Mesenchymal stem cell (in vitro differentiated cells and primary cell): ENCODE measurements at regions not wholly inside any gene's neighbourhood (a gene's known extent, or its start where the extent isn't known, plus 50 kb on each side); places are given as distances from the start of the nearest gene placed in this dataset.

Source experiments
- DNase-seq: peaks from one replicate; pipeline ENCODE4 v3.0.0-alpha.2; 2013
- H2AFZ ChIP-seq: one replicate; pipeline ENCODE4 v1.6.1; 2013; ENCODE audit warnings: low read depth, mild to moderate bottlenecking, control low read depth, inconsistent platforms, low read length, moderate library complexity
- H2AK5ac ChIP-seq: 2 replicates; pipeline ENCODE4 v1.6.1; 2013; ENCODE audit warnings: low read length, moderate library complexity, mild to moderate bottlenecking, inconsistent platforms; ENCODE audit not compliant: severe bottlenecking
- H2BK120ac ChIP-seq: one replicate; pipeline ENCODE4 v1.6.1; 2013; ENCODE audit warnings: low read depth, mild to moderate bottlenecking, inconsistent platforms, low read length, moderate library complexity
- H2BK12ac ChIP-seq, 2 experiments: one replicate each; pipeline ENCODE4 v1.6.1; 2013; ENCODE audit warnings: inconsistent platforms in 2 of 2, low read length in 2 of 2, mild to moderate bottlenecking in 2 of 2, moderate library complexity in 2 of 2, control low read depth in 1 of 2
- H2BK15ac ChIP-seq: one replicate; pipeline ENCODE4 v1.6.1; 2013; ENCODE audit warnings: mild to moderate bottlenecking, low read depth, inconsistent platforms; ENCODE audit not compliant: poor library complexity, severe bottlenecking
- H2BK5ac ChIP-seq: 2 replicates; pipeline ENCODE4 v1.6.1; 2013; ENCODE audit warnings: low read depth, mild to moderate bottlenecking, low read length, control low read depth, inconsistent platforms; ENCODE audit not compliant: poor library complexity, severe bottlenecking
- H3K14ac ChIP-seq, 2 experiments: one replicate each; pipeline ENCODE4 v1.6.1; 2013; ENCODE audit warnings: inconsistent platforms in 2 of 2, low read length in 2 of 2, control low read depth in 1 of 2, mild to moderate bottlenecking in 1 of 2, moderate library complexity in 1 of 2
- H3K18ac ChIP-seq, 2 experiments: one replicate each; pipeline ENCODE4 v1.6.1; 2013; ENCODE audit warnings: inconsistent platforms in 2 of 2, low read length in 2 of 2, control low read depth in 1 of 2, low read depth in 1 of 2, mild to moderate bottlenecking in 1 of 2
- H3K23ac ChIP-seq, 2 experiments: one replicate each; pipeline ENCODE4 v1.6.1; 2013; ENCODE audit warnings: inconsistent platforms in 2 of 2, low read length in 2 of 2, mild to moderate bottlenecking in 2 of 2, moderate library complexity in 2 of 2, control low read depth in 1 of 2
- H3K27ac ChIP-seq: 2 replicates; pipeline ENCODE4 v1.5.1; 2013; ENCODE audit warnings: mild to moderate bottlenecking, moderate library complexity, low read length, control low read depth, inconsistent platforms; ENCODE audit not compliant: poor library complexity, severe bottlenecking
- H3K27me3 ChIP-seq, 2 experiments: 2 replicates each; pipeline versions ENCODE4 v1.6.1 to v1.7.0; 2013; ENCODE audit warnings: low read length in 2 of 2, mild to moderate bottlenecking in 2 of 2, moderate library complexity in 2 of 2, control low read depth in 1 of 2, inconsistent platforms in 1 of 2; ENCODE audit not compliant: control insufficient read depth in 1 of 2, insufficient read depth in 1 of 2
- H3K36me3 ChIP-seq, 2 experiments: 2 replicates each; pipeline versions ENCODE4 v1.6.1 to v1.7.0; 2013; ENCODE audit warnings: low read length in 2 of 2, control low read depth in 1 of 2, inconsistent platforms in 1 of 2, low read depth in 1 of 2, mild to moderate bottlenecking in 1 of 2; ENCODE audit not compliant: insufficient read depth in 2 of 2, control insufficient read depth in 1 of 2
- H3K4ac ChIP-seq, 2 experiments: one replicate each; pipeline ENCODE4 v1.6.1; 2013; ENCODE audit warnings: inconsistent platforms in 2 of 2, low read length in 2 of 2, mild to moderate bottlenecking in 2 of 2, moderate library complexity in 2 of 2, control low read depth in 1 of 2, low read depth in 1 of 2
- H3K4me1 ChIP-seq: 2 replicates; pipeline ENCODE4 v1.6.1; 2013; ENCODE audit warnings: low read depth, low read length, control low read depth; ENCODE audit not compliant: control insufficient read depth, insufficient read depth
- H3K4me2 ChIP-seq: 2 replicates; pipeline ENCODE4 v1.6.1; 2013; ENCODE audit warnings: low read length, mild to moderate bottlenecking, inconsistent platforms; ENCODE audit not compliant: poor library complexity, severe bottlenecking
- H3K4me3 ChIP-seq, 2 experiments: 2 replicates each; pipeline versions ENCODE4 v1.5.1 to v1.7.0; 2013; ENCODE audit warnings: low read length in 2 of 2, mild to moderate bottlenecking in 2 of 2, control low read depth in 1 of 2, low read depth in 1 of 2; ENCODE audit not compliant: insufficient read depth in 1 of 2
- H3K79me1 ChIP-seq: replicated peaks from 2 replicates; pipeline ENCODE4 v1.6.1; 2013; ENCODE audit warnings: mild to moderate bottlenecking, control low read depth, low read length, inconsistent platforms; ENCODE audit not compliant: poor library complexity, severe bottlenecking
- H3K9ac ChIP-seq: 2 replicates; pipeline ENCODE4 v1.7.0; 2013; ENCODE audit warnings: mild to moderate bottlenecking, low read length, moderate library complexity
- H3K9me3 ChIP-seq: 2 replicates; pipeline ENCODE4 v1.7.0; 2013; ENCODE audit warnings: mild to moderate bottlenecking, low read length; ENCODE audit not compliant: control insufficient read depth
- H4K8ac ChIP-seq: one replicate; pipeline ENCODE4 v1.6.1; 2013; ENCODE audit warnings: inconsistent platforms, mild to moderate bottlenecking, low read length, moderate library complexity
- H4K91ac ChIP-seq: one replicate; pipeline ENCODE4 v1.6.1; 2013; ENCODE audit warnings: mild to moderate bottlenecking, low read length, inconsistent platforms
- WGBS: methylation state at CpG from one replicate; pipeline ENCODE4 v1.1.7; 2013; ENCODE audit warnings: mixed read lengths; 5-methylcytosine and 5-hydroxymethylcytosine counted together

DNA sequence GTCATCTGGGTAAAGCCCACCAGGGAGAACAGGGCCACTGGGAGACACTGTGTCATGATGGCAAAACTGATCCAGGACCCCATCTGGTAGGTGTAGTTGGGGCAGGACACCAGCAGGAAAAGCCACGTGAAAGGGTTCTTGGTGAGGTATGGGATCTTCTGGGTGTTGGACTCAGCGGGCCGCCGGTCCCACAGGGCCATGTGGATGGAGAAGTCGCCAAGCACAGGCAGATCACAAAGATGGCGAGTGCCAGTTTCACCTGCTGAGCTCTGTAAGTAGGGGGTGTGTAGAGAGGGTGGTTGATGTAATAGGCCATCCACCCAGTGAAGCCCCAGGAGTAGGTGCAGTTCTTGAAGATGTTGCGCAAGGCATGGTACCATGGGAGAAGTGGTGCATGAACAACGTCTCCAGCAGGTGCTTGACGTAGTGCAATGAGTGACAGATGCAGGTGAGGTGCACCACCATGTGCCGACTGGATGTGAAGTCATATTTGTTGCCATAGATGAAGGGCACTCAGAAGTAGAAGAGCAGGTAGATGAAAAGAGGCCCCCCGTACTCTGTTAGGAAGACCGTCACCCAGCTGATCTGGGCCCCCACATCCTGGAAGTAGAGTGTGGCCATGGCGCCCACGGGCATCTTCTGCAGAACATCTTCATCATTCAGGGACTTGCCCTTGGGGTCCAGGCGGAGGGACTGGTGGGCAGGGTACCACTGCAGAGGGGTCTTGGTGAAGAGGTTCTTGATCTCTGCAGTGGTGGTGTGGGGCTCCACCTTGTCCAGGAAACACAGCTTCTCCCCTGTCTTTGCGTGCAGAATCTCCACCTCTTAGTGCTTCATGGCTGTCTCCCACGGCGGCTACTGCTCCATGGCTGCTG, 249.3 kb downstream of the ANKRD50 start:
- H2AK5ac ChIP-seq = no peak overlapping the region
- no peak overlapping the region for H2BK5ac ChIP-seq
- no peak overlapping the region for H3K14ac ChIP-seq
- H3K27me3 ChIP-seq = no peaks in the 10 kb centered on the region
- no peak for DNase-seq
- no peaks in the 10 kb centered on the region for H3K36me3 ChIP-seq
- H4K91ac ChIP-seq = no peak overlapping the region
- H3K79me1 ChIP-seq = no peaks in the 10 kb centered on the region
- H2BK120ac ChIP-seq = no peak overlapping the region
- H2AFZ ChIP-seq = no peak overlapping the region
- no peak overlapping the region for H3K4me2 ChIP-seq
- H3K4ac ChIP-seq = no peak overlapping the region
- H3K18ac ChIP-seq = no peak overlapping the region
- H3K23ac ChIP-seq = no peak overlapping the region
- H3K9ac ChIP-seq = no peak overlapping the region
- H2BK12ac ChIP-seq = no peak overlapping the region
- no peaks in the 10 kb centered on the region for H3K4me1 ChIP-seq
- no peak overlapping the region for H2BK15ac ChIP-seq
- H4K8ac ChIP-seq = no peak overlapping the region
- peaks cover 11% of the 10 kb centered on the region for H3K9me3 ChIP-seq
- H3K27ac ChIP-seq = no peak overlapping the region
- no peak overlapping the region for H3K4me3 ChIP-seq
- 97% methylated on average over 18 of the region's 18 CpGs for WGBS

DNA sequence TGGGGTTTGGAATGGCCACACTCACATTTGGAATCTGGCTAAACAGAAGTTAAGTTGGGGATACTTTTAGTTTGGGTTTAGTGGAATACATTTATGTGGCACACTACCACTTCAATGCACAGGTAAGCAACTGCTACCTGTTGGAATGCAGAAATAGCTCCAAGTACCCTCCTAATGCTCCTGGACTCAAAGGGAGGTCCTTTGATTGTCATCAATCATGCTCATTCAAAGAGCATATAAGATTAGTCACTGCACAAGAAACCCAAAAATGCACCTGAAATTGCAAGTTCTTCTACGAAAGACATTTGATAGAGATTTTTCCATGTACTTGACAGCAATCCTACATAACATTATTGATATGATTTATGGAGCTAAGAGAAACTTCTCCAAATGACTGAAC, 247.7 kb downstream of the ANKRD50 start:
- Histone ChIP-seq H2BK120ac (no peak overlapping the region), H3K14ac (no peak overlapping the region), H3K36me3 (no peaks in the 10 kb centered on the region), H3K79me1 (no peaks in the 10 kb centered on the region), H3K4me1 (no peaks in the 10 kb centered on the region), H3K4ac (no peak overlapping the region), H4K8ac (no peak overlapping the region), H3K23ac (no peak overlapping the region), H2AFZ (no peak overlapping the region), H3K4me2 (no peak overlapping the region), H3K4me3 (no peak overlapping the region), H2BK15ac (no peak overlapping the region), H4K91ac (no peak overlapping the region), H3K18ac (no peak overlapping the region), H3K9me3 (peaks cover 11% of the 10 kb centered on the region), H3K9ac (no peak overlapping the region), H2BK5ac (no peak overlapping the region), H3K27ac (no peak overlapping the region), H3K27me3 (no peaks in the 10 kb centered on the region), H2BK12ac (no peak overlapping the region), H2AK5ac (no peak overlapping the region)
- DNase-seq = no peak
- WGBS = no CpG with 5 or more reads among the region's 1 CpG

DNA sequence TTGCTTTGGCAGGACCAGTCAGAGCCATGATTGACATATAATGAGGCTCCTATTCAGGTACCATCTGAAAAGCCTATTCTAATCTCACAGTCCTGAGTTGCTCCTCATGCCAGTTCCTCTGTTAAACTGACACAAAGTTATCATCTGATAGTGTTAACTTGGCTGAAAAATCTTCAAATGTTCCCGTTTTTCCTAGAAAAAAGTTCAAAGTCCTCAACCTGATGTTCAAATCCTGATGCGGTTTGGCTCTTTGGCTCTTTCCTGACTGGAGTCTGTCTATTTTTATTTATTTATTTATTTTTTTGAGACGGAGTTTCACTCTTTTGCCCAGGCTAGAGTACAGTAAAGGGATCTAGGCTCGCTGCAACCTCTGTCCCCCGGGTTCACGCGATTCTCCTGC, 244.2 kb downstream of the ANKRD50 start:
- WGBS = 96% methylated on average over 7 of the region's 7 CpGs

DNA sequence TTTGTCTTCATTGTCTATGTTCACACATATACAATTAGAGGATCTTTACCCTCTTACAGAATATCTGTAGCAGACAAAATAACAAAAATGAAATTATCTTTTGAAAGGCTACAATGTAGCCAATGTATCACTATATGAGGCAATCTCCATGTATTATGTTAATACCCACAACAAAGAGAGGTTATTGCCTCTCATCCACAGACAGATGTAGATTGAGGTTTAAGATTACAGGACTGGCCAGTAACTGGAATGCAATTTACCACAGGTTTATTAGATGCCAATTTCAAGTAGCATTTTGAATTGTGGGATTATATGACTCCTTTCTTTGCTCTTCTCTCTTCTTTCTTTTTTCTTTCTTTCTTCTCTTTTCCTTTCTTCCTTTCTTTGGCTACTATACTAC, 242.6 kb downstream of the ANKRD50 start:
- Histone ChIP-seq H2AFZ (no peak overlapping the region), H3K4me3 (no peak overlapping the region), H3K23ac (no peak overlapping the region), H2BK120ac (no peak overlapping the region), H3K79me1 (no peaks in the 10 kb centered on the region), H2BK5ac (no peak overlapping the region), H3K36me3 (no peaks in the 10 kb centered on the region), H3K9ac (no peak overlapping the region), H3K4me2 (no peak overlapping the region), H3K27ac (no peak overlapping the region), H4K91ac (no peak overlapping the region), H2BK12ac (no peak overlapping the region), H4K8ac (no peak overlapping the region), H3K27me3 (no peaks in the 10 kb centered on the region), H3K9me3 (peaks cover 27% of the 10 kb centered on the region), H2BK15ac (no peak overlapping the region), H3K4ac (no peak overlapping the region), H3K14ac (no peak overlapping the region), H3K4me1 (no peaks in the 10 kb centered on the region), H3K18ac (no peak overlapping the region), H2AK5ac (no peak overlapping the region)
- no peak for DNase-seq

More for the DNA sequence above, 244.2 kb downstream of the ANKRD50 start:
- Histone ChIP-seq H2BK5ac (no peak overlapping the region), H2AFZ (no peak overlapping the region), H3K9ac (no peak overlapping the region), H3K4me1 (no peaks in the 10 kb centered on the region), H4K8ac (no peak overlapping the region), H3K4ac (no peak overlapping the region), H3K9me3 (peaks cover 26% of the 10 kb centered on the region), H2BK120ac (no peak overlapping the region), H3K79me1 (no peaks in the 10 kb centered on the region), H3K27ac (no peak overlapping the region), H2BK15ac (no peak overlapping the region), H3K14ac (no peak overlapping the region), H4K91ac (no peak overlapping the region), H3K23ac (no peak overlapping the region), H2AK5ac (no peak overlapping the region), H3K18ac (no peak overlapping the region), H3K4me2 (no peak overlapping the region), H3K36me3 (no peaks in the 10 kb centered on the region), H3K27me3 (no peaks in the 10 kb centered on the region), H2BK12ac (no peak overlapping the region), H3K4me3 (no peak overlapping the region)
- no peak for DNase-seq
